Liver (tissue), 3 donors: ENCODE measurements at regions not wholly inside any gene's neighbourhood (a gene's known extent, or its start where the extent isn't known, plus 50 kb on each side); places are given as distances from the start of the nearest gene placed in this dataset.

Source experiments
- GABPA ChIP-seq, 2 donors: IDR thresholded peaks in 1 of 2; conservative IDR thresholded peaks in 1 of 2; 2 replicates each; pipeline ENCODE4 v1.6.1; 2016; ENCODE audit warnings: antibody characterized with exemption in 2 of 2, mild to moderate bottlenecking in 1 of 2, moderate library complexity in 1 of 2
- NR2F2 ChIP-seq: IDR thresholded peaks from 2 replicates; pipeline ENCODE4 v1.6.1; 2016; ENCODE audit warnings: antibody characterized with exemption
- RAD21 ChIP-seq, 2 donors: IDR thresholded peaks; 2 replicates each; pipeline ENCODE4 v1.6.1; 2016; ENCODE audit warnings: antibody characterized with exemption in 2 of 2, mild to moderate bottlenecking in 2 of 2
- SP1 ChIP-seq: IDR thresholded peaks from 2 replicates; pipeline ENCODE4 v1.6.1; 2018; ENCODE audit warnings: antibody characterized with exemption, mild to moderate bottlenecking
- TAF1 ChIP-seq: conservative IDR thresholded peaks from 2 replicates; pipeline ENCODE4 v1.6.1; 2016; ENCODE audit warnings: antibody characterized with exemption, mild to moderate bottlenecking
- TF ChIP-seq, protein P1 (sequence below): fragments of 150-350 bp; IDR thresholded peaks from 2 replicates; pipeline ENCODE4 v1.5.1; 2017; ENCODE audit warnings: improper control_type of control experiment, low read depth, low read length; ENCODE audit not compliant: missing input control
- TF ChIP-seq, protein P2 (sequence below): IDR thresholded peaks from 2 replicates; pipeline ENCODE4 v1.6.1; 2016; ENCODE audit warnings: antibody characterized with exemption
- TF ChIP-seq, protein P3 (sequence below): IDR thresholded peaks from 2 replicates; pipeline ENCODE4 v1.6.1; 2016; ENCODE audit warnings: antibody characterized with exemption
- donor health status: healthy.
- donor health status: healthy.

DNA sequence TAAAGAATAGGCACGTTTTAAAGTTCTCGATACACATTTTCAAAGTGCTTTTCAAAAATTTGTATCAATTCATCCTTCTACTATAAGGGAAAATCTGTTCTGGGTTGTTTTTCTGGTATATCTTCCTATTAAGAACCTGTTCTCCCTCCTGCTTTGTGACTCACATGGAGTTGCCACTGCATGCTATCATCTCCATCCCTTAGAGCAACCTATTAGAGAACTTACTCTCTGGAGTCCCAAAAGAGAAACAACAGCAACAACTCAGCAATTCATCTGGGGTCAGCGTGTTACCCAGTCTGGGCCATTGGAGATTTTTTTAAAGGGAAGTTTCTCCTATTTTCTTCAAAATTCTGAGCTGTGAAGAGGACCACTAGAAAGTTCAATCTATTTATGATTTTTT lies 227.4 kb downstream of the HLX start:
- TF ChIP-seq, protein P1, sequence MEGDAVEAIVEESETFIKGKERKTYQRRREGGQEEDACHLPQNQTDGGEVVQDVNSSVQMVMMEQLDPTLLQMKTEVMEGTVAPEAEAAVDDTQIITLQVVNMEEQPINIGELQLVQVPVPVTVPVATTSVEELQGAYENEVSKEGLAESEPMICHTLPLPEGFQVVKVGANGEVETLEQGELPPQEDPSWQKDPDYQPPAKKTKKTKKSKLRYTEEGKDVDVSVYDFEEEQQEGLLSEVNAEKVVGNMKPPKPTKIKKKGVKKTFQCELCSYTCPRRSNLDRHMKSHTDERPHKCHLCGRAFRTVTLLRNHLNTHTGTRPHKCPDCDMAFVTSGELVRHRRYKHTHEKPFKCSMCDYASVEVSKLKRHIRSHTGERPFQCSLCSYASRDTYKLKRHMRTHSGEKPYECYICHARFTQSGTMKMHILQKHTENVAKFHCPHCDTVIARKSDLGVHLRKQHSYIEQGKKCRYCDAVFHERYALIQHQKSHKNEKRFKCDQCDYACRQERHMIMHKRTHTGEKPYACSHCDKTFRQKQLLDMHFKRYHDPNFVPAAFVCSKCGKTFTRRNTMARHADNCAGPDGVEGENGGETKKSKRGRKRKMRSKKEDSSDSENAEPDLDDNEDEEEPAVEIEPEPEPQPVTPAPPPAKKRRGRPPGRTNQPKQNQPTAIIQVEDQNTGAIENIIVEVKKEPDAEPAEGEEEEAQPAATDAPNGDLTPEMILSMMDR, result no peak
- TF ChIP-seq GABPA (IDR thresholded peaks at IDR 0.05 in 1 of 2, conservative IDR thresholded peaks at IDR 0.05 in 1 of 2) (no peak), TAF1 (no peak), SP1 (no peak), RAD21 (IDR thresholded peaks at IDR 0.05) (no peak), NR2F2 (no peak)
- TF ChIP-seq, protein P2, sequence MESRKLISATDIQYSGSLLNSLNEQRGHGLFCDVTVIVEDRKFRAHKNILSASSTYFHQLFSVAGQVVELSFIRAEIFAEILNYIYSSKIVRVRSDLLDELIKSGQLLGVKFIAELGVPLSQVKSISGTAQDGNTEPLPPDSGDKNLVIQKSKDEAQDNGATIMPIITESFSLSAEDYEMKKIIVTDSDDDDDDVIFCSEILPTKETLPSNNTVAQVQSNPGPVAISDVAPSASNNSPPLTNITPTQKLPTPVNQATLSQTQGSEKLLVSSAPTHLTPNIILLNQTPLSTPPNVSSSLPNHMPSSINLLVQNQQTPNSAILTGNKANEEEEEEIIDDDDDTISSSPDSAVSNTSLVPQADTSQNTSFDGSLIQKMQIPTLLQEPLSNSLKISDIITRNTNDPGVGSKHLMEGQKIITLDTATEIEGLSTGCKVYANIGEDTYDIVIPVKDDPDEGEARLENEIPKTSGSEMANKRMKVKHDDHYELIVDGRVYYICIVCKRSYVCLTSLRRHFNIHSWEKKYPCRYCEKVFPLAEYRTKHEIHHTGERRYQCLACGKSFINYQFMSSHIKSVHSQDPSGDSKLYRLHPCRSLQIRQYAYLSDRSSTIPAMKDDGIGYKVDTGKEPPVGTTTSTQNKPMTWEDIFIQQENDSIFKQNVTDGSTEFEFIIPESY, result no peak
- TF ChIP-seq, protein P3, sequence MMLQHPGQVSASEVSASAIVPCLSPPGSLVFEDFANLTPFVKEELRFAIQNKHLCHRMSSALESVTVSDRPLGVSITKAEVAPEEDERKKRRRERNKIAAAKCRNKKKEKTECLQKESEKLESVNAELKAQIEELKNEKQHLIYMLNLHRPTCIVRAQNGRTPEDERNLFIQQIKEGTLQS, result no peak
